HCT116 (cell line): ENCODE measurements at regions not wholly inside any gene's neighbourhood (a gene's known extent, or its start where the extent isn't known, plus 50 kb on each side); places are given as distances from the start of the nearest gene placed in this dataset.

Source experiments
- CTCF ChIP-seq, 3 experiments: fragments of 200-600 bp in 1 of 3; sonication (generic) in 1 of 3; IDR thresholded peaks in 2 of 3; conservative IDR thresholded peaks in 1 of 3; 2 replicates each; pipeline ENCODE4 v1.5.1; 2012 to 2017; ENCODE audit warnings: low read depth in 2 of 3, low read length in 2 of 3, antibody characterized with exemption in 1 of 3, borderline replicate concordance in 1 of 3, control low read depth in 1 of 3, mild to moderate bottlenecking in 1 of 3, mixed read lengths in 1 of 3, mixed run types in 1 of 3, moderate library complexity in 1 of 3; ENCODE audit not compliant: insufficient read depth in 1 of 3
- EZH2 ChIP-seq: fragments of 200-600 bp; sonication (generic); IDR thresholded peaks from 2 replicates; pipeline ENCODE4 v1.6.1; 2017; ENCODE audit warnings: antibody characterized with exemption, mixed run types
- EZH2phosphoT487 ChIP-seq: fragments of 200-600 bp; IDR thresholded peaks from 2 replicates; pipeline ENCODE4 v1.6.1; 2018; ENCODE audit warnings: antibody characterized with exemption, borderline replicate concordance
- POLR2AphosphoS5 ChIP-seq: IDR thresholded peaks from 2 replicates; pipeline ENCODE4 v1.6.1; 2011; ENCODE audit warnings: mild to moderate bottlenecking, low read depth, low read length, moderate library complexity
- RAD21 ChIP-seq: IDR thresholded peaks from 2 replicates; pipeline ENCODE4 v1.6.1; 2012; ENCODE audit warnings: low read depth, mild to moderate bottlenecking

- TF ChIP-seq CTCF (IDR thresholded peaks at IDR 0.05 in 2 of 3, conservative IDR thresholded peaks at IDR 0.05 in 1 of 3; ENCODE audit: borderline replicate concordance in 1 of 3, insufficient read depth in 1 of 3, low read depth in 2 of 3, low read length in 2 of 3) (no peak), RAD21 (no peak), EZH2phosphoT487 (no peak), POLR2AphosphoS5 (no peak), EZH2 (no peak)
Observed at GRCh38 chr9:109935406-109936087, 155.5 kb downstream of the PALM2AKAP2 start.
